DOHH2 (cell line): ENCODE measurements at regions not wholly inside any gene's neighbourhood (a gene's known extent, or its start where the extent isn't known, plus 50 kb on each side); places are given as distances from the start of the nearest gene placed in this dataset.

Source experiments
- CTCF ChIP-seq: fragments of 200-600 bp; sonication (generic); IDR thresholded peaks from one replicate; pipeline ENCODE4 v1.5.1; 2014; ENCODE audit warnings: antibody characterized with exemption, mild to moderate bottlenecking, low read depth, low read length; ENCODE audit not compliant: poor library complexity, severe bottlenecking
- EZH2phosphoT487 ChIP-seq: fragments of 200-600 bp; sonication (generic); IDR thresholded peaks from 2 replicates; pipeline ENCODE4 v1.6.1; 2017; ENCODE audit warnings: borderline replicate concordance, mild to moderate bottlenecking, antibody characterized with exemption, low read length, moderate library complexity, mixed read lengths

GRCh38 chr1:181192316-181192715 is 103.8 kb downstream of the IER5 start:
- TF ChIP-seq EZH2phosphoT487 (no peak), CTCF (no peak)
